Neural crest cell (in vitro differentiated cells): ENCODE measurements at regions not wholly inside any gene's neighbourhood (a gene's known extent, or its start where the extent isn't known, plus 50 kb on each side); places are given as distances from the start of the nearest gene placed in this dataset.

Experiments used
- DNase-seq: peaks from one replicate; pipeline ENCODE4 v3.0.0; 2021; ENCODE audit warnings: low read depth, mixed read lengths, low spot score
- H3K27ac Mint-ChIP-seq: one replicate; pipeline ENCODE4 v1.8.0; 2021; ENCODE audit warnings: mild to moderate bottlenecking, mixed read lengths; ENCODE audit not compliant: unreplicated experiment
- H3K27me3 Mint-ChIP-seq: 2 replicates; pipeline ENCODE4 v1.8.0; 2021; ENCODE audit warnings: low read depth, mild to moderate bottlenecking, mixed read lengths
- H3K36me3 Mint-ChIP-seq: 2 replicates; pipeline ENCODE4 v1.8.0; 2021; ENCODE audit warnings: low read depth, mild to moderate bottlenecking, mixed read lengths
- H3K4me1 Mint-ChIP-seq: 2 replicates; pipeline ENCODE4 v1.8.0; 2021; ENCODE audit warnings: mixed read lengths
- H3K4me3 Mint-ChIP-seq: one replicate; pipeline ENCODE4 v1.8.0; 2021; ENCODE audit warnings: mild to moderate bottlenecking, mixed read lengths
- H3K9me3 Mint-ChIP-seq: 2 replicates; pipeline ENCODE4 v1.8.0; 2021; ENCODE audit warnings: mixed read lengths
- CTCF ChIP-seq: fragments of 200-600 bp; sonication (generic); conservative IDR thresholded peaks from 2 replicates; pipeline ENCODE4 v1.5.0; 2021; ENCODE audit warnings: antibody characterized with exemption, mild to moderate bottlenecking

GRCh38 chrX:39891781-39892180 lies 206.0 kb downstream of the BCOR start:
- no peaks in the 10 kb centered on the region for H3K9me3 Mint-ChIP-seq
- TF ChIP-seq CTCF: no peak
- H3K36me3 Mint-ChIP-seq: no peaks in the 10 kb centered on the region
- no peak overlapping the region for H3K27ac Mint-ChIP-seq
- no peak for DNase-seq
- H3K27me3 Mint-ChIP-seq: peaks cover 4% of the 10 kb centered on the region
- H3K4me1 Mint-ChIP-seq: peaks cover 30% of the 10 kb centered on the region
- H3K4me3 Mint-ChIP-seq: no peak overlapping the region

- Mint-ChIP-seq H3K27ac (no peak overlapping the region), H3K27me3 (peaks cover 19% of the 10 kb centered on the region), H3K4me1 (peaks cover 44% of the 10 kb centered on the region), H3K9me3 (no peaks in the 10 kb centered on the region), H3K36me3 (no peaks in the 10 kb centered on the region), H3K4me3 (no peak overlapping the region)
- no peak for TF ChIP-seq CTCF
- no peak for DNase-seq
These were observed 204.1 kb downstream of the BCOR start for GRCh38 chrX:39893417-39894338.

- no peak for TF ChIP-seq CTCF
- Mint-ChIP-seq H3K4me3 (no peak overlapping the region), H3K27ac (no peak overlapping the region), H3K9me3 (no peaks in the 10 kb centered on the region), H3K4me1 (peaks cover 44% of the 10 kb centered on the region), H3K27me3 (peaks cover 21% of the 10 kb centered on the region), H3K36me3 (no peaks in the 10 kb centered on the region)
- DNase-seq: no peak
These were observed 203.1 kb downstream of the BCOR start for GRCh38 chrX:39894683-39895082.

- no peak overlapping the region for H3K4me3 Mint-ChIP-seq
- no peaks in the 10 kb centered on the region for H3K9me3 Mint-ChIP-seq
- peaks cover 48% of the 10 kb centered on the region for H3K4me1 Mint-ChIP-seq
- no peak for DNase-seq
- H3K27ac Mint-ChIP-seq: no peak overlapping the region
- H3K36me3 Mint-ChIP-seq: no peaks in the 10 kb centered on the region
- TF ChIP-seq CTCF: no peak
- H3K27me3 Mint-ChIP-seq: peaks cover 27% of the 10 kb centered on the region
These were observed 202.3 kb downstream of the BCOR start for GRCh38 chrX:39895218-39896110.

- Mint-ChIP-seq H3K9me3 (no peaks in the 10 kb centered on the region), H3K4me3 (no peak overlapping the region), H3K36me3 (no peaks in the 10 kb centered on the region), H3K27ac (peak overlapping the region; percentile 95), H3K4me1 (peaks cover 54% of the 10 kb centered on the region), H3K27me3 (peaks cover 42% of the 10 kb centered on the region)
- DNase-seq: no peak
- peak; percentile 22 for TF ChIP-seq CTCF
These were observed 200.6 kb downstream of the BCOR start for GRCh38 chrX:39896951-39897740.
